ENCODE measurements at regions not wholly inside any gene's neighbourhood (a gene's known extent, or its start where the extent isn't known, plus 50 kb on each side); places are given as distances from the start of the nearest gene placed in this dataset.
"Not testable (repeated sequence)": the region's sequence is repeated elsewhere in the genome, so short reads cannot be mapped to it uniquely, and the experiment has no call there.

- POLR2A ChIA-PET: no interaction called here
These were observed 85.1 kb upstream of the HES1 start for GRCh38 chr3:194050782-194051320.

GRCh38 chr3:194051366-194052149 lies 84.4 kb upstream of the HES1 start:
- Histone ChIP-seq H3K4me3 (ENCODE audit: low read length) (no peak overlapping the region), H3K36me3 (ENCODE audit: insufficient read depth, low read length) (no peaks in the 10 kb centered on the region), H3K27me3 (ENCODE audit: insufficient read depth, low read length, poor library complexity, severe bottlenecking) (no peaks in the 10 kb centered on the region), H3K4me1 (ENCODE audit: insufficient read depth, low read length) (no peaks in the 10 kb centered on the region), H3K9me3 (ENCODE audit: low read length) (peaks cover 11% of the 10 kb centered on the region), H3K27ac (ENCODE audit: low read depth, low read length) (no peak overlapping the region)
- no peaks in the 10 kb centered on the region for H3K4me1 Mint-ChIP-seq
- H3K4me3 Mint-ChIP-seq: no peak overlapping the region
- peaks cover 18 to 20% of the 10 kb centered on the region in 2 donors for H3K27me3 Mint-ChIP-seq
- CTCF ChIA-PET: no interaction called here
- no peak overlapping the region for H3K27ac Mint-ChIP-seq
- H3K36me3 Mint-ChIP-seq: peaks cover 0 to 4% (median 0%) of the 10 kb centered on the region in 3 donors
- no peak for DNase-seq
- peaks cover 6 to 20% (median 14%) of the 10 kb centered on the region in 5 donors for H3K9me3 Mint-ChIP-seq
- POLR2A ChIA-PET: no interaction called here

More at GRCh38 chr3:194050782-194051320, 85.1 kb upstream of the HES1 start:
- Mint-ChIP-seq H3K4me3 (no peak overlapping the region), H3K4me1 (no peaks in the 10 kb centered on the region), H3K27ac (no peak overlapping the region), H3K9me3 (peaks cover 6 to 20% (median 14%) of the 10 kb centered on the region in 5 donors), H3K27me3 (peaks cover 13 to 17% of the 10 kb centered on the region in 2 donors), H3K36me3 (peaks cover 0 to 4% (median 0%) of the 10 kb centered on the region in 3 donors)
- no peak overlapping the region for H3K27ac ChIP-seq (ENCODE audit: low read depth, low read length)
- H3K27me3 ChIP-seq (ENCODE audit: insufficient read depth, low read length, poor library complexity, severe bottlenecking): no peaks in the 10 kb centered on the region
- DNase-seq: no peak
- H3K4me1 ChIP-seq (ENCODE audit: insufficient read depth, low read length): no peaks in the 10 kb centered on the region
- CTCF ChIA-PET: no interaction called here
- H3K4me3 ChIP-seq (ENCODE audit: low read length): no peak overlapping the region
- peaks cover 11% of the 10 kb centered on the region for H3K9me3 ChIP-seq (ENCODE audit: low read length)
- H3K36me3 ChIP-seq (ENCODE audit: insufficient read depth, low read length): no peaks in the 10 kb centered on the region

DNA sequence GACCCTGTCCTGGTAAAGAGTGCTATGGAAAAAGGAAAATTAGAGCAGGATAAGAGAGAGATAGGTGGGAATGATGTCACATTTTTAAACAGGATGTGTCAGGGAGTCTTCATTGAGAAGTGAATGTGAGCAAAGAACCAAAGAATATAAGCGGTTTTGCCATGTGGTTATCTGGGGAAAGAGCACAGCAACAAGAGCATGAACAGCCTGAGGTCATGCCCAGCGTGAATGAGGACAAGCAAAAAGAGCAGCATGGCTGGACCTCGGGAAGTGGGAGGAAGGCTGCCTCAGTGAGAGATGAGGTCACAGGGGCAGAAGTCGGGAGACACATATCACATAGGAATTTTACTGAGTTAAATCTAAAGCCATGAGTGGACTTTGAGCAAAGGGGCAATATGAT lies 82.8 kb upstream of the HES1 start:
- DNase-seq: no peak
- peaks cover 0 to 4% (median 0%) of the 10 kb centered on the region in 3 donors for H3K36me3 Mint-ChIP-seq
- Histone ChIP-seq H3K27ac (ENCODE audit: low read depth, low read length) (no peak overlapping the region), H3K4me1 (ENCODE audit: insufficient read depth, low read length) (no peaks in the 10 kb centered on the region), H3K36me3 (ENCODE audit: insufficient read depth, low read length) (no peaks in the 10 kb centered on the region), H3K4me3 (ENCODE audit: low read length) (no peak overlapping the region), H3K27me3 (ENCODE audit: insufficient read depth, low read length, poor library complexity, severe bottlenecking) (no peaks in the 10 kb centered on the region), H3K9me3 (ENCODE audit: low read length) (peaks cover 11% of the 10 kb centered on the region)
- no peak overlapping the region for H3K4me3 Mint-ChIP-seq
- CTCF ChIA-PET: no interaction called here
- peaks cover 4 to 6% (median 5%) of the 10 kb centered on the region in 3 donors for H3K4me1 Mint-ChIP-seq
- peaks cover 6 to 20% (median 14%) of the 10 kb centered on the region in 5 donors for H3K9me3 Mint-ChIP-seq
- H3K27ac Mint-ChIP-seq: no peak overlapping the region
- peaks cover 29 to 30% of the 10 kb centered on the region in 2 donors for H3K27me3 Mint-ChIP-seq
- POLR2A ChIA-PET: no interaction called here

- Mint-ChIP-seq H3K4me3 (no peak overlapping the region), H3K27ac (no peak overlapping the region), H3K4me1 (peaks cover 4 to 6% (median 5%) of the 10 kb centered on the region in 3 donors), H3K27me3 (peaks cover 29 to 30% of the 10 kb centered on the region in 2 donors), H3K36me3 (peaks cover 0 to 4% (median 0%) of the 10 kb centered on the region in 3 donors), H3K9me3 (peaks cover 6 to 20% (median 14%) of the 10 kb centered on the region in 5 donors)
- no peaks in the 10 kb centered on the region for H3K27me3 ChIP-seq (ENCODE audit: insufficient read depth, low read length, poor library complexity, severe bottlenecking)
- H3K9me3 ChIP-seq (ENCODE audit: low read length): peaks cover 11% of the 10 kb centered on the region
- CTCF ChIA-PET: no interaction called here
- POLR2A ChIA-PET: no interaction called here
- no peaks in the 10 kb centered on the region for H3K4me1 ChIP-seq (ENCODE audit: insufficient read depth, low read length)
- DNase-seq: no peak
- no peaks in the 10 kb centered on the region for H3K36me3 ChIP-seq (ENCODE audit: insufficient read depth, low read length)
- H3K4me3 ChIP-seq (ENCODE audit: low read length): no peak overlapping the region
- no peak overlapping the region for H3K27ac ChIP-seq (ENCODE audit: low read depth, low read length)
These were observed 81.9 kb upstream of the HES1 start for GRCh38 chr3:194054016-194054415.

DNA sequence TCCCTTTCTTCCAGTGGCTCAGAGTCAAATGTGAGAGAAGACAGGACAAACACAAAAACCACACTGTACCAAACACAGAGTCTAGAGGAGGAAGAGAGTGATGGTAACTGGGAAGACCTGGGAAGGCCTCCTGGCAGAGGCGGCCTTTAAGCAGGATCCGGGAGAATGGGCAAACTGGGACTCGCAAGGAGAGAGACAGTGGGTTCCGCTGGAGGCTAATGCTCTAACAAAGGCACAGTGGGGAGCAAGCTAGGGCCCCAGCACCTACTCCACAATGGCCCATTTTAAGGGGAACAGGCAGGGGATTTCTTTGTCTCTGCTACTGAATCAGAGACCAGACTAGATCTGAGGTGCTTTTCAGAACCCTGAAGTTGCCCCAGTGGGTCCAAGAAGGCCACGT lies 81.4 kb upstream of the HES1 start:
- no peak overlapping the region for H3K4me3 Mint-ChIP-seq
- no peaks in the 10 kb centered on the region for H3K4me1 ChIP-seq (ENCODE audit: insufficient read depth, low read length)
- no peak overlapping the region for H3K4me3 ChIP-seq (ENCODE audit: low read length)
- H3K36me3 ChIP-seq (ENCODE audit: insufficient read depth, low read length): no peaks in the 10 kb centered on the region
- peaks cover 4 to 6% (median 5%) of the 10 kb centered on the region in 3 donors for H3K4me1 Mint-ChIP-seq
- ChIA-PET POLR2A (no interaction called here), CTCF (no interaction called here)
- peak overlapping the region in 1 of 8 donors; percentile 78 for H3K27ac Mint-ChIP-seq
- H3K27me3 Mint-ChIP-seq: peaks cover 29 to 30% of the 10 kb centered on the region in 2 donors
- no peak overlapping the region for H3K27ac ChIP-seq (ENCODE audit: low read depth, low read length)
- H3K36me3 Mint-ChIP-seq: peaks cover 0 to 4% (median 0%) of the 10 kb centered on the region in 3 donors
- H3K9me3 Mint-ChIP-seq: peaks cover 6 to 20% (median 14%) of the 10 kb centered on the region in 5 donors
- no peak for DNase-seq
- no peaks in the 10 kb centered on the region for H3K27me3 ChIP-seq (ENCODE audit: insufficient read depth, low read length, poor library complexity, severe bottlenecking)
- H3K9me3 ChIP-seq (ENCODE audit: low read length): peaks cover 11% of the 10 kb centered on the region

DNA sequence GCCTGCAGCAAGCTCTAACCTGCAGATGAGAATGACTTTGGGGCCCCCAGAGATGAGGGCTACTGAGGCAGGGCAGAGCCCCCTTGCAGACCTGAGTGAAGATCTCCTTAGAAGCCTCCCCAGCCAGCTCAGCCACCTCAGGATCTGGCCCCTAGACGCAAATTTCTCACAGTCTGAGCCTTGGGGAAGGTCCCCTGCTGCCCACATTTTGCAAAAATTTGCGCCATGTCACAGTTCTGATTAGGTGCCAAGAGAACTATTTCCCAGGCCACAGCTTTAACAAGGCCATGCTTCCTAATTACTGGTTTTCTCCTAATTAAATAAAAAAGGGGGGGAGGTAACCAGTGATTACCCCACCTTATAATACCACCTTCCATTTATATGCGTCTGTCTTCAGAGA lies 81.0 kb upstream of the HES1 start:
- H3K36me3 ChIP-seq (ENCODE audit: insufficient read depth, low read length): no peaks in the 10 kb centered on the region
- peaks cover 0 to 4% (median 0%) of the 10 kb centered on the region in 3 donors for H3K36me3 Mint-ChIP-seq
- no peak overlapping the region for H3K27ac ChIP-seq (ENCODE audit: low read depth, low read length)
- peaks cover 29 to 30% of the 10 kb centered on the region in 2 donors for H3K27me3 Mint-ChIP-seq
- peaks cover 4 to 6% (median 5%) of the 10 kb centered on the region in 3 donors for H3K4me1 Mint-ChIP-seq
- H3K9me3 ChIP-seq (ENCODE audit: low read length): peaks cover 11% of the 10 kb centered on the region
- H3K4me3 ChIP-seq (ENCODE audit: low read length): no peak overlapping the region
- ChIA-PET POLR2A (no interaction called here), CTCF (no interaction called here)
- H3K27me3 ChIP-seq (ENCODE audit: insufficient read depth, low read length, poor library complexity, severe bottlenecking): no peaks in the 10 kb centered on the region
- H3K27ac Mint-ChIP-seq: peak overlapping the region in 1 of 8 donors; percentile 91
- peaks cover 6 to 20% (median 14%) of the 10 kb centered on the region in 5 donors for H3K9me3 Mint-ChIP-seq
- no peak for DNase-seq
- no peak overlapping the region for H3K4me3 Mint-ChIP-seq
- no peaks in the 10 kb centered on the region for H3K4me1 ChIP-seq (ENCODE audit: insufficient read depth, low read length)

DNA sequence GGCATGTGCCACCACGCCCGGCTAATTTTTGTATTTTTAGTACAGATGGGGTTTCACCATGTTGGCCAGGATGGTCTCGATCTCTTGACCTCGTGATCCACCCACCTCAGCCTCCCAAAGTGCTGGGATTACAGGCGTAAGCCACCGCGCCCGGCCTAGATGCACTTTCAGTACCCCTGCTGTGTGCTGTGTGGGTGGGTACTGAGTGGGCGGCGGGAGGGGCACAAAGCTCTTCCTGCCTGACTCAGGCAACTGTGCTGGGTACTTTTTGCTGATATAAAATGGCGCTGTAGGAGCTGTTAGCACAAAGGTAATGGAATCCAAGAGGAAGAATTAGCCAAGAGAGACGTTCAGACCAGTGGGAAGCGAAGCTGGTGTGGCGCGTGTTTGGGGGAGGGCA lies 79.6 kb upstream of the HES1 start:
- CTCF ChIA-PET: interaction anchor here (2.0 kb wide), 1 partner anchor 14 kb away, joined by 4 read pairs; no protein-coding TSS in a partner anchor
- POLR2A ChIA-PET: not testable (repeated sequence)

GRCh38 chr3:194056731-194057415 lies 79.1 kb upstream of the HES1 start:
- Histone ChIP-seq H3K4me1 (ENCODE audit: insufficient read depth, low read length) (no peaks in the 10 kb centered on the region), H3K36me3 (ENCODE audit: insufficient read depth, low read length) (no peaks in the 10 kb centered on the region), H3K9me3 (ENCODE audit: low read length) (no peaks in the 10 kb centered on the region), H3K27me3 (ENCODE audit: insufficient read depth, low read length, poor library complexity, severe bottlenecking) (no peaks in the 10 kb centered on the region), H3K4me3 (ENCODE audit: low read length) (no peak overlapping the region), H3K27ac (ENCODE audit: low read depth, low read length) (no peak overlapping the region)
- H3K27ac Mint-ChIP-seq: no peak overlapping the region
- ChIA-PET CTCF (interaction anchor here (2.0 kb wide), 1 partner anchor 14 kb away, joined by 4 read pairs; no protein-coding TSS in a partner anchor), POLR2A (no interaction called here)
- no peaks in the 10 kb centered on the region for H3K36me3 Mint-ChIP-seq
- H3K27me3 Mint-ChIP-seq: peaks cover 25 to 30% of the 10 kb centered on the region in 2 donors
- peaks cover 0 to 4% (median 1%) of the 10 kb centered on the region in 5 donors for H3K9me3 Mint-ChIP-seq
- H3K4me1 Mint-ChIP-seq: peaks cover 4 to 6% (median 5%) of the 10 kb centered on the region in 3 donors
- H3K4me3 Mint-ChIP-seq: no peak overlapping the region
- no peak for DNase-seq

More for the DNA sequence above, 79.6 kb upstream of the HES1 start:
- H3K36me3 Mint-ChIP-seq; H3K4me1 Mint-ChIP-seq; H3K4me3 ChIP-seq (ENCODE audit: low read length); H3K27me3 ChIP-seq (ENCODE audit: insufficient read depth, low read length, poor library complexity, severe bottlenecking); H3K4me3 Mint-ChIP-seq; H3K9me3 Mint-ChIP-seq; H3K4me1 ChIP-seq (ENCODE audit: insufficient read depth, low read length); H3K36me3 ChIP-seq (ENCODE audit: insufficient read depth, low read length); DNase-seq; H3K9me3 ChIP-seq (ENCODE audit: low read length); H3K27ac ChIP-seq (ENCODE audit: low read depth, low read length): not testable (repeated sequence)
- peaks cover 26 to 30% of the 10 kb centered on the region in 2 donors for H3K27me3 Mint-ChIP-seq
- H3K27ac Mint-ChIP-seq: peak overlapping the region in 1 of 8 donors; percentile 83

Data from CD8-positive, alpha-beta memory T cell (primary cell).